Fibroblast of lung (primary cell): ENCODE measurements at regions not wholly inside any gene's neighbourhood (a gene's known extent, or its start where the extent isn't known, plus 50 kb on each side); places are given as distances from the start of the nearest gene placed in this dataset.

Source experiments
- EZH2 ChIP-seq: IDR thresholded peaks from 2 replicates; pipeline ENCODE4 v1.5.1; 2012; ENCODE audit warnings: low read length, control low read depth, mild to moderate bottlenecking; ENCODE audit errors: missing control alignments
- TF ChIP-seq, protein P1 (sequence below), 2 donors: IDR thresholded peaks in 1 of 2; conservative IDR thresholded peaks in 1 of 2; 1 replicate in 1 of 2; 2 replicates in 1 of 2; pipeline ENCODE4 v1.5.1; 2011 to 2012; ENCODE audit warnings: low read length in 2 of 2, control low read depth in 1 of 2, inconsistent platforms in 1 of 2, low read depth in 1 of 2, mild to moderate bottlenecking in 1 of 2

DNA sequence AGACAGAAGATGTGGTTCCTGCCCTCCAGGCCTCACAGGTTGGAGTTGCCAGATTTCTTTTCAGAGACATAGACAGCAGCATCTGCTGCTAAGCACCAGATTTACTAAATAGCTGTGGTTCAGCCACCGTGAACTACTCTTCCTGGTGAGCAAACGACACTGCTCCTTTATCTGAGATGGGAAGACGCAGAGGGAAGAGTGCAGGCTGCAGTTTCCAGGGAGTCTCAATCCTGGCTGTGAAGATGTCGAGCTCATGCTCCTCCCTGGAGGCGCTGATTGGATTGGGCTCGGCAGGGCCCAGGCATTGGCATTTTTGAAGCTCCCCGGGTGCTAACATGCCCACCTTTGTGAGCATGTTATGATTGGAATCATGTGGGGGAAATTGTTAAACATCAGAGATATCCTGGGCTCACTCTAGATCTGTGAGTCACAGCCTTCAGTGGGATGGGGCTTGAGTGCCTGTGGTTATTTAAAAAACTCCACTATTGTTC is 314.8 kb downstream of the TSN start:
- no peak for TF ChIP-seq EZH2
- TF ChIP-seq, protein P1, sequence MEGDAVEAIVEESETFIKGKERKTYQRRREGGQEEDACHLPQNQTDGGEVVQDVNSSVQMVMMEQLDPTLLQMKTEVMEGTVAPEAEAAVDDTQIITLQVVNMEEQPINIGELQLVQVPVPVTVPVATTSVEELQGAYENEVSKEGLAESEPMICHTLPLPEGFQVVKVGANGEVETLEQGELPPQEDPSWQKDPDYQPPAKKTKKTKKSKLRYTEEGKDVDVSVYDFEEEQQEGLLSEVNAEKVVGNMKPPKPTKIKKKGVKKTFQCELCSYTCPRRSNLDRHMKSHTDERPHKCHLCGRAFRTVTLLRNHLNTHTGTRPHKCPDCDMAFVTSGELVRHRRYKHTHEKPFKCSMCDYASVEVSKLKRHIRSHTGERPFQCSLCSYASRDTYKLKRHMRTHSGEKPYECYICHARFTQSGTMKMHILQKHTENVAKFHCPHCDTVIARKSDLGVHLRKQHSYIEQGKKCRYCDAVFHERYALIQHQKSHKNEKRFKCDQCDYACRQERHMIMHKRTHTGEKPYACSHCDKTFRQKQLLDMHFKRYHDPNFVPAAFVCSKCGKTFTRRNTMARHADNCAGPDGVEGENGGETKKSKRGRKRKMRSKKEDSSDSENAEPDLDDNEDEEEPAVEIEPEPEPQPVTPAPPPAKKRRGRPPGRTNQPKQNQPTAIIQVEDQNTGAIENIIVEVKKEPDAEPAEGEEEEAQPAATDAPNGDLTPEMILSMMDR (conservative IDR thresholded peaks at IDR 0.05 in 1 of 2, IDR thresholded peaks at IDR 0.05 in 1 of 2; ENCODE audit: low read depth in 1 of 2, low read length in 2 of 2), result no peak
